GM19351 (cell line): ENCODE measurements at regions not wholly inside any gene's neighbourhood (a gene's known extent, or its start where the extent isn't known, plus 50 kb on each side); places are given as distances from the start of the nearest gene placed in this dataset.
"Not testable (repeated sequence)": the region's sequence is repeated elsewhere in the genome, so short reads cannot be mapped to it uniquely, and the experiment has no call there.

Experiments
- ATAC-seq: cut with Tn5 transposase; IDR thresholded peaks from one replicate; pipeline ENCODE4 v1.9.1; 2021; ENCODE audit warnings: mild to moderate bottlenecking, moderate library complexity; ENCODE audit not compliant: unreplicated experiment

GRCh38 chr15:36047018-36047716 is 501.2 kb upstream of the DPH6 start:
- ATAC-seq: not testable (repeated sequence)

- no peak for ATAC-seq
Measured at GRCh38 chr15:36050899-36051298, 504.9 kb upstream of the DPH6 start.

- not testable (repeated sequence) for ATAC-seq
Measured at GRCh38 chr15:36052641-36053040, 506.7 kb upstream of the DPH6 start.

- no peak for ATAC-seq
Measured at GRCh38 chr15:36053746-36054145, 507.8 kb upstream of the DPH6 start.

- ATAC-seq: no peak
Measured at GRCh38 chr15:36059596-36059995, 513.6 kb upstream of the DPH6 start.

- no peak for ATAC-seq
Measured at GRCh38 chr15:36062357-36062756, 516.4 kb upstream of the DPH6 start.

- ATAC-seq: no peak
Measured at GRCh38 chr15:36066757-36067156, 512.7 kb upstream of the CDIN1 start.

- ATAC-seq: no peak
Measured at GRCh38 chr15:36067483-36068274, 511.7 kb upstream of the CDIN1 start.

- ATAC-seq: no peak
Measured at GRCh38 chr15:36075333-36075732, 504.1 kb upstream of the CDIN1 start.

GRCh38 chr15:36079021-36079420 is 500.4 kb upstream of the CDIN1 start:
- ATAC-seq: no peak

GRCh38 chr15:36080759-36081158 is 498.7 kb upstream of the CDIN1 start:
- ATAC-seq: no peak

GRCh38 chr15:36090286-36090946 is 489.0 kb upstream of the CDIN1 start:
- no peak for ATAC-seq

GRCh38 chr15:36106640-36107335 is 472.6 kb upstream of the CDIN1 start:
- no peak for ATAC-seq

- ATAC-seq: no peak
Measured at GRCh38 chr15:36108541-36108940, 470.9 kb upstream of the CDIN1 start.

- no peak for ATAC-seq
Measured at GRCh38 chr15:36109943-36110658, 469.3 kb upstream of the CDIN1 start.

- no peak for ATAC-seq
Measured at GRCh38 chr15:36110659-36110993, 468.8 kb upstream of the CDIN1 start.

GRCh38 chr15:36117296-36117787 is 462.1 kb upstream of the CDIN1 start:
- no peak for ATAC-seq

- ATAC-seq: no peak
Measured at GRCh38 chr15:36126194-36126593, 453.2 kb upstream of the CDIN1 start.

- no peak for ATAC-seq
Measured at GRCh38 chr15:36130641-36131310, 448.6 kb upstream of the CDIN1 start.

- ATAC-seq: no peak
Measured at GRCh38 chr15:36133742-36134141, 445.7 kb upstream of the CDIN1 start.
